ENCODE measurements at regions not wholly inside any gene's neighbourhood (a gene's known extent, or its start where the extent isn't known, plus 50 kb on each side); places are given as distances from the start of the nearest gene placed in this dataset.

GRCh38 chr3:184500344-184500923 lies 61.2 kb upstream of the EPHB3 start:
- TF ChIP-seq POLR2A (IDR thresholded peaks at IDR 0.05) (no peak), CTCF (IDR thresholded peaks at IDR 0.05) (no peak), EP300 (IDR thresholded peaks at IDR 0.05) (no peak)

Measured in ovary (tissue), 3 donors.